Stimulated activated CD4-positive, alpha-beta T cell treated with anti-CD3 and anti-CD28 coated beads, Interleukin-12 subunit alpha, Interleukin-12 subunit beta, amount 100 ng/mL, for 24 hours (primary cell): ENCODE measurements at regions not wholly inside any gene's neighbourhood (a gene's known extent, or its start where the extent isn't known, plus 50 kb on each side); places are given as distances from the start of the nearest gene placed in this dataset.

Experiments
- DNase-seq, 2 experiments: peaks; one replicate each; pipeline ENCODE4 v3.0.0-alpha.2; 2020; ENCODE audit warnings: low read depth in 2 of 2

DNA sequence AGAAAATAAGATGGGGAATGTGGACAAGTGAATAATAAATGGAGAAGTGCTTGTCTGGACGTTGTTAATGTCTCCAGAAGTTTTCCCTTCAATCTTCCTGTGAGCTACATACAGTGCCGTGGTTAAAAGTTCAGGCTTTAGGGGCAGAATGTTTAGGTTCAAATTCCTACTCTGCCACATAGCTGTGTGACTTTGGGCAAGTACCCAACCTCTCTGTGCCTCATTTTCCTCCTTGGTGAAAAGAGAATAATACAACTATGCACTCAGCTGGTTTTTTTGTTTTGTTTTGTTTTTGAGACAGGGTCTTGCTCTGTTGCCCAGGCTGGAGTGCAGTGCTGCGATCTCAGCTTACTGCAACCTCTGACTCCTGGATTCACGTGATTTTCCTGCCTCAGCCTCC lies 143.5 kb downstream of the CHIC2 start:
- DNase-seq = no peak

DNA sequence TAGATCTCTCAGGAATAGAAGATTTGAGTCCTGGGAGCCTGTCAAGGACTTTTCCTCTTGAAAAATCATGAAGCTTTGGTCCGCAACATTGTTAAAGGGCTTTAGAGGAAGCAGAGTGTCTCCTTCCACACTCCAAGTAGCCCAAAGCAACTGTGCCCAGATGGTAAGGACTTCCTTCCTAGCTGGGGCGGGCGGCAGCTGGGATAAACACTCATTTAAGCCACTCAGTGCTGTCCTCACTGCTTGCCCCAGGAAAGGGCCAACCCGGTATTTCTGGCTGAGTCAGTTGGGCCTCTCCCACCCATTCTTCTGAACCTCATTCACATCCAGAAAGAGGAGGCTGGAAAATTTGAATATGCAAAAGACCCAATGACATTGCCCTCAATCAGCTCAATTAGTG lies 144.3 kb downstream of the CHIC2 start:
- DNase-seq = no peak

- no peak for DNase-seq
Observed at GRCh38 chr4:53919535-53919934, 144.9 kb downstream of the CHIC2 start.

DNA sequence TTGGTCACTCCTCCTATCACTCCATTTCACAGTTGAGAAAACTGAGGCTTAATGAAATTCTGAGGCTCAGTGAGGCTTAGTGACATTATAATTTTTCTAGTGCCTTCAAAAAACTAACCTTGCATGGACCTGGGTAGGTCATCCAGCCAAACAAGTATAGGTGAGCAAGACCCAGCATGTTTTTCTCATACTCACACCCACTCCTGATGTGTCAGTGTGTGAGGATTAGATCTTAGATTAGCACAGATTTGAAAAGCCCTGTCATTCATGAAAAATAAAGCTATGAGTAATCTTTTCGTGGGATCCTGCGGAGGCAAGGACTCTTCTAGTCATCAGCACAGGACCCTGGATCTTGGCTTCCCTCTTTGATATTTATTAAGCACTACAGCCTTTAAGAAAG lies 146.7 kb downstream of the CHIC2 start:
- DNase-seq = no peak

DNA sequence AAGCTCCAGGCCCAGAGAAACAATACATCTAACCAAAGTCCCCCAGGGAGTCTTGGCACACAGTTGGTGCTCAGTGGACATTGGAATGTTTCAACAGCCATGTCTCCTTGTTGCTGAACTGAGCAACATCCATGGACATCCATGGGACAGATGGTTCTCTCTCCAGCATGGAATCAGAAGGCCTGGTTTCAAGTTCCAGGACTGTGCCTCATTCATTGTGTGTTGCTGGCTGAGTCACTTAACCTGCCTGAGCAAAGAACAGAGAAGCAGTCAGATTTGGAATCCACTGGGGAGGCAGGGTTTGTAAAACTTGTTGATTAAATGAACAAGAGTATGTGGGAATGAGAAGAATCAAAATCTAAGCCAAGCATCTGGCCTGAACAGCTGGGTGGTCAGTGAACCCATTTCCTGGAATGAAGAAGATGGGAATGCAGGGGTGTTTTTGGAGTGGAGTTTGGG lies 147.9 kb downstream of the CHIC2 start:
- no peak for DNase-seq

GRCh38 chr4:53914313-53915016 lies 149.9 kb downstream of the CHIC2 start:
- no peak for DNase-seq

DNA sequence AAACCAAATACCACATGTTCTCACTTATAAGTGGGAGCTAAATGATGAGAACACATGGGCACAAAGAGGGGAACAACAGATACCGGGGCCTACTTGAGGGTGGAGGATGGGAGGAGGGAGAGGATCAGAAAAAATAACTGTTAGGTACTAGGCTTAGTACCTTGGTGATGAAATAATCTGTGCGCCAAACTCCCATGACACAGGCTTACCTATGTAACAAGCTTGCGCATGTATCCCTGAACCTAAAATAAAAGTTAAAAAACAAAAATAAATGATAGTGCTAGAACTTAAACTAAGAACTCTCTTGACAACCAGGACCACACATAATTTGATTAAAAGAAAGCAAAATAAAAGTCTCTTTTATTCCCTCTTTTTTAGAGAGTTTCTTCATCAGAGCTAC lies 150.6 kb downstream of the CHIC2 start:
- DNase-seq = no peak

DNA sequence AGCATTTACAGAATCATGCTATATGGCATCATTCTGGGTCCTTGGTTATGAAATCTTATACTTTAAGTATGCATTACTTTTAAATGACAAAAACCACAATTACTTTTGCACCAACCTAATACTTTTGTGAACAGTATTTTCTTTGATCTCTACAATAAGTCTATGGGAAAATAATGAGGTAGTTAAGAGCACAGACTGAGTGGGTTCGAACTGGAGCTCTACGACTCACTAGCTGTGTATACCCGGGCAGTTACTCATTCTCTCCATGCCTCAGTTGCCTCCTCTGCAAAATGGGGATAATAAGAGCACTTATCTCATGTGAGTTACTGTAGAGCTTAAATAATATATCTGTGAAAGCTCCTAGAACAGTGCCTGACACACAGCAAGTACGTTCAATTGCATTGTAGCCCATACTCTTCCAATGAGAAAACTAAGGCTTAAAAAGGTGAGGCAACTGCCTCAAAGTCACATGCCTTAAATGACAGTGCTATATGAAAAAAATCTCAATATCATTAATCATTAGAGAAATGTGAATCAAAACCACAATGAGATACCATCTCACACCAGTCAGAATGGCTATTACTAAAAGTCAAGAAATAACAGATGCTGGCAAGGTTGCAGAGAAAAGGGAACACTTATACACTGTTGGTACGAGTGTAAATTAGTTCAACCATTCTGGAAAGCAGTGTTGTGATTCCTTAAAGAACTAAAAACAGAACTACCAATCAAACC lies 151.5 kb downstream of the CHIC2 start:
- no peak for DNase-seq

- DNase-seq = no peak
Observed at GRCh38 chr4:53908661-53909078, 155.7 kb downstream of the CHIC2 start.

DNA sequence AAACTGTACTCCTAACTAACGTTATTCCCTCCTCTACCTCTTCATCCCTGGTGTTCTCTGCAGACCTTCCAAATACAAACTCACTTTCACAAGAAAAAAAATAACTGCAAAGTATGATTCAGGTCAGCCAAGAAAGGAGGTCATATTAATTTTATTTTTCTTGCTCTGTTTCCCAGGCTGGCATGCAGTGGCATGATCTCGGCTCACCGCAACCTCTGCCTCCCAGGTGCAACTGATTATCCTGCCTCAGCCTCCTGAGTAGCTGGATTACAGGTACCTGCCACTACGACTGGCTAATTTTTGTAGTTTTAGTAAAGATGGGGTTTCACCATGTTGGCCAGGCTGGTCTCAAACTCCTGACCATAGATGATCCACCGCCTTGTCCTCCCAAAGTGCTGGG lies 156.6 kb downstream of the CHIC2 start:
- no peak for DNase-seq

- no peak for DNase-seq
Observed at GRCh38 chr4:53906606-53907190, 157.7 kb downstream of the CHIC2 start.

DNA sequence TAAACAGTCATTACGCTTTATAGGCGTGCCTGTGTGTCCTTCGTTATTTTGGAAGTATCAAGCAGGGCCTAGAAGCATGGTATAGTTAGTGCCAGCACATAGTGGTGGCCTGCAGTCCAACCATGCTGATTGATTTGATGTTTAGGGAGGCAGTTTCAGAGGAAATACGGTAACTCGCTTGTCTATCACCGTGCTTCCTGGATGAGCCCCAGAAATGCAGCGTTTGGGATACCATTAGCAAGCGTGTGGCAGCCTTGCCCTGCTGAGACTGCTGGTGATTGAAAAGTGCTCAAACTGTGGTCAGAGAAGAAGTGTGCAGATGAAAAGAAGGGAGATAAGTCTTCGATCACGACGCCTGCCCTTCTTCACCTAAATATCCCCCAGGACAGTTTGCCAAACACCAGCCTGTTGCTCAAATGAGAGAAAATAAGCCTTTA lies 158.4 kb downstream of the CHIC2 start:
- DNase-seq = no peak

GRCh38 chr4:53905276-53905940 lies 159.0 kb downstream of the CHIC2 start:
- DNase-seq = no peak

- DNase-seq = no peak
Observed at GRCh38 chr4:53902786-53903185, 161.6 kb downstream of the CHIC2 start.

GRCh38 chr4:53900271-53900649 lies 164.1 kb downstream of the CHIC2 start:
- DNase-seq = no peak

GRCh38 chr4:53899586-53900270 lies 164.7 kb downstream of the CHIC2 start:
- DNase-seq = no peak

GRCh38 chr4:53895137-53895536 lies 169.3 kb downstream of the CHIC2 start:
- no peak for DNase-seq

DNA sequence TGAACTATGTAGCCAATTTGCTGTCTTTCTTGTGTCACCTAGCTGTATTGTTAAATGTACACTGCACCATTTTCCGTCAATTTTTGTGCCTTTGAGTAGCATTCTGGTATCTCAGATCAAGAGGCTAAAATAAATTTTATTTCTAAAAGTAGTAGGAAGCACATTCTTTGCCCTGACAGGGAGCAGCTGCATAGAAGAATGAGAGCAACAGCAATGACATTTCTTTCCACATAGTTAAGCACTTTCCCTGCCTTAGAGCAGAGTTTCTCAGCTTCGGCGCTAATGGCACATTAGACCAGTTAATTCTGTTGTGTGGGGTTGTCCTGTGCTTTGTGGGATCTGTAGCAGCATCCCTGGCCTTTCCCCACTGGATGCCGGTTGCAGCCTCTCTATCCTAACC lies 173.9 kb downstream of the CHIC2 start:
- no peak for DNase-seq

GRCh38 chr4:53889326-53890055 lies 174.9 kb downstream of the CHIC2 start:
- DNase-seq = no peak

DNA sequence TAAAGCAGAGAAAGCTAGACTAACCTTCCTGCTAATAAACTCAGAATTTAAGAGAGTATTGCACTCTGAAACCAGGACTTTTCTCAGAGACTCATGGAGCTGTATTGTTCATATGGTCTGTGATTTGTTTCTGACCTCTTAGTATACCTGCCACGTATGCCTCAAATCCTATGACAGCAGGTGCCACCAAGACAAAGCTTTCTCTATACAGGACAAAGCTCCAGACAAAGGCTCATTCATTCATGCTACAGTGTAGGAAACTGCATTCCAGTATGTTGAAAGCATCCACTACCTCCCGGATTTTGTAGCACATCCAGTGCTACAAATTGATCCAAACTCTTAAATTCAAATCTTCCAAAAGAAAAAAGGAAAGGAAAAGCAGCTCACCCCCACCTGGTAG lies 178.3 kb downstream of the CHIC2 start:
- DNase-seq = no peak

GRCh38 chr4:53885668-53886067 lies 178.7 kb downstream of the CHIC2 start:
- DNase-seq = no peak
